HG03432 (cell line): ENCODE measurements at regions not wholly inside any gene's neighbourhood (a gene's known extent, or its start where the extent isn't known, plus 50 kb on each side); places are given as distances from the start of the nearest gene placed in this dataset.

Experiments
- ATAC-seq: cut with Tn5 transposase; IDR thresholded peaks from one replicate; pipeline ENCODE4 v1.9.1; 2021; ENCODE audit warnings: mild to moderate bottlenecking, moderate library complexity; ENCODE audit not compliant: unreplicated experiment

DNA sequence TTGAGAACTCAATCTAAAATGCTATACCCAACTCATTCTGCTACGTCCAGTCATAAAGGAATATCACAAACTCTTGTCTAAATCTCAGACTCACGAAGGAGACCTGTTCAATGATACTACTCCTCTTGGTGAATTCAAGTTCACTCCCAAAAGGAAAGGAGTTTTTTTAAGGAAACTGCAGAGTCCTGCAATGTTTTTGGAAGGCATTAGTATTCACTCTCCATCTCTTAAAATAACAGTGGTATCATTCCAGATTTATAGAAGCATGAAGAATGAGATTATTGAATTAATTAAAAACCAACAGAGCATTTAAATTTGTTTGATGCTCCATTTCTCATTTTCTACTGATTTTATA is 73.4 kb downstream of the FOXD1 start:
- ATAC-seq, result no peak

DNA sequence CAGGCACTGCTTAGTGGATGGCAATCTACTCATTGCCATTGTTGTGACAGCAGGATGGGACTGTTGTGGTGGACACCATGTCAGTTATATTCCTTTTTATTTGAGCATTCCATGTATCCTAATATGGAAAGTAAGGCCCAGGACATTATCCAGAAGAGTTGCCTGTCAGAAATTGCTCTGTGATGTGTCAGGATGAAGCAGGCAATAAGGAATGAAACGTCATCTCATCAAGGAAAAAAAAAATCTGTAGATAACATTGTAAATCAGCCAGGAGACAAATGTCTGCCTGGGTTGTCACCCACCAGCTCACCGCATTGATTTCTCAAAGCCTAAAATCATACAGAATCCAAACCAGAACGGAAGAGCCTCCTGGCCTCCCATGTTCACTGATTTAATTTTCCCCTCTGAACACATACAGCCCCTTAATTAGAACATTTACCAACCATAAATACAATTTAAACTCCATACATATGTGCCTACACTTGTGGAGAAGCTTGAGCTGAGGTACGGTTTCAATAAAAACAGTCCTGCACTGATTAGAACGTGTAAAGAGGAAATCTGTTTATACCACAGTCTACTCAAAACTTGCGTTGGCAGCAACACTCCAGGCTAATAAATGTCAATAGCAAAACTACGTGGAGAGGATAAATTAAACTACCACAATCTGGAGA is 73.9 kb downstream of the FOXD1 start:
- no peak for ATAC-seq

DNA sequence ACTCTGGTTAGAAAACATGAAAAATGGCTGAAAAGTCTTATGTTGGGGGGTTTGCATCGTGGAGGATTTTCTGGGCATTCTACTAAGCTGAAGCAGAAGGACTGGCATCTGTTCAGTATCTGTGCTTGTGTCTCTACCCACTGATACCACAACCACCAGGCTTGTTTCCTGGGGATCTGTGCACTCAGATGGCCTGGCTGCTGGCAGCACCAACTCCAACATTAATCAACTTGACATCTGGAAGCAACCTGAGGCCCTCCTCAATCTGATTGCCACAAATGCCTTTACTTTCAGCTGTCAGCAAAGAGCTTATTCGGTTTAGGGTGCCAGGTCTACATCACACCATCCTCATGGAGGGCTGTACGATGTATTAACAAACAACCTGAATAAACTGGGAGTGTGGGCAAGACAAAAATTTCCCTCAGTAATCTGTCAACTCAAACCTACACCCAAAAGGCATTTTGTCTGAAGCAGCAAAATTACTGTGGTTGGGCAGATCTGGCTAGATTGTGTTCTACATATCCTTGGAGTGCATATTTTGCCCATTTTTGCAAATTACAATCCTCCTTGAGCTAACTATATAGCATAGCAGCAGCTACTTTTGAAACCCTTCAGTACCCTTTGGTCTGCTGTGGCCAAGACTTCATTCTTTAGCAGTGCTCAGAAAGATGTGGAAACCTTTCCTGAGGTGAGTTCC is 74.6 kb downstream of the FOXD1 start:
- ATAC-seq, result no peak

DNA sequence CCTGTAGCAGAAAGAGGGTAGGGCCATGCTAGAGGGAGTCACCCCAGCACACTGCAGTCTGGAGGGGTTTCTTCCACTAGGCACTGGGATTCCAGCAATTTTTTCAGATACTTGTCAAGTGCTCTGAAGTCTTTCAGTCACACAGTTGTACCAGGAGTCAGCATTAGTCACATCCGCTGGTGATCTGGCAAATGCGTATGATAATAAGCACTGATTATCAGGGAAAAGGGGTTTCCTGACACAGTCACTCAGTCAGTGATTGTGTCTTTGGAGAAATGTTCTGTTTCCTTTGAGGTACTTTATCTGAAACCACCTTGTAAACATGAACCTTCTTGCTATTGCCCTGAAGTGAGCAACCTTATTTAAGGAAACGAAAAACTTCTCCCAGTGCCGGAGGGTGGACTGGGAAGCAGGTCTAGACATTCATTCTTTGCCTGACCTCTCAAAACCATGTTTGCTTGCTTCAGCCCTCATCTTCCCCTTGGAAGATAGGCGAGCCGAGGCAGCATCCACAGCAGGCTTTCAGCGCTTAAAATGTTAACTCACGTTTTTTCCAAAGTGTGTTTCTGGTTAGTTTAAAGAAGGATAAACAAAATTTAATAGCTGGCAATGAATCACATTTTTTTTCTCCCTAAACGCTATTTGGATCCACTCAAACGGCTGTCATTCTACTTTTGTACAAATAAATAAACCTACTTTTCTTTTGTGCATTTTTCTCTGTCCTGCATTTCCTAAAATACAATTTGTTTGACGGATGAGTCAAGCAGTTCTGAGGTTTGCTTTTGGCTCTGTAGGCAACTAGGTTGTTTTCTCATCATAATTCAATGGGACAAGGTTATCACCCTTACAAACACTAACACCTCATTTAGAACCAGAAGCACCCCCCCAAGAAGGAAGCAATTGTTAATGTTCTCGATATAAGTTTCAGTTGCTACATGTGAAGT is 77.7 kb downstream of the FOXD1 start:
- no peak for ATAC-seq

DNA sequence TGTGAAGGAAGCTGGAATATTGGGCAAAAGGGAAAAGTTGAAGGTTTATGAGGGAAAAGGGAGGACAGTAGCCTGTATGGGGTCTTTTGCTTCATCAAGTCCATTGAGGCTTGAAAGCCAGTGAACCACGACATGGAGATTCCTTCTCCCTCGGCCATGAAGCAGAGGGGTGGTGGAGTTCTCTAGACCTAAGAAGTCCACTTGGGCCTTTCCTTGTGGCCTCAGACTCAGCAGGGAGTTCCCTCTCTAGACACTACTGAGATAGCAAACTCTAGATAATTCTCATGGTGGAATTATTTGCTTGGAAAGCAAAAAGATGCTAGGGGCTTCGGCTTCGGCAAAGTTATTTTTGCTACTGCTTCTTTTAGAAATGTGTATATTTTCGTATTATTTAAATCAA is 78.5 kb downstream of the FOXD1 start:
- ATAC-seq, result no peak

DNA sequence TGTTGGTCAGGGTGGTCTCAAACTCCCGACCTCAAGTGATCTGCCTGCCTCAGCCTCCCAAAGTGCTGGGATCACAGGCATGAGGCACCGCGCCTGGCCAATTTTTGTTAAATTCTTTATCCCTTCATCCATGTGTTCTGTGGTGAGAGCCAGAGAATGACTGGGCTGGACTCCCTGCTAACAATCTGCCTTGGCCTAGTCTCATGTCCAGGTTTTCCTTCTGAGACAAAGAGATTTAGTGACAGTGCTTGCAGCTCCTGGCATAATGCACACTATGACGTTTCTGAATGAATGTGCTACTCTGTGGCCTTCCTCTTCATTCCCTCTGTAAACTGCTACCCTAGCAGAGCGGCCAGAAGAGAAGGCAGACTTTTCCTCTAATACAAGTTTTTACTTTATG is 79.3 kb downstream of the FOXD1 start:
- ATAC-seq, result no peak

DNA sequence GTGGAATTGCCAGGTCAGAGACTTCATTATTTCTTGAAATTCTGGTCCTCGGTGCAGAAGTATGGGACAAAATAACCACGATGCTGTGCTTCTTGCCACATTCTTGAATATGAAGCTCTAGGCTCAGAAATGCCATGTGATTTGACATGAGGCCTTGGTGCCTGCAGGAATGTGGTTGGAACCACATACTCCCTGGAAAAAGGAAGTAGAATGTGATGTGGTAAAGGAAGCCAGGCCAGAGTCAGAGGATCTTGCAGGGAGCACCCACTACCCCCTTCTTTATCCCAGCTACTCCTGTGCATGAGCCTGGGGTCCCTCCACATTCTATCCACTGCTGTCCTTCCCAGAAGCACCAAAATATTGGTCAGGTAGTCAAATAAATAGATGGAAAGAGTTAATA is 80.9 kb downstream of the FOXD1 start:
- no peak for ATAC-seq

DNA sequence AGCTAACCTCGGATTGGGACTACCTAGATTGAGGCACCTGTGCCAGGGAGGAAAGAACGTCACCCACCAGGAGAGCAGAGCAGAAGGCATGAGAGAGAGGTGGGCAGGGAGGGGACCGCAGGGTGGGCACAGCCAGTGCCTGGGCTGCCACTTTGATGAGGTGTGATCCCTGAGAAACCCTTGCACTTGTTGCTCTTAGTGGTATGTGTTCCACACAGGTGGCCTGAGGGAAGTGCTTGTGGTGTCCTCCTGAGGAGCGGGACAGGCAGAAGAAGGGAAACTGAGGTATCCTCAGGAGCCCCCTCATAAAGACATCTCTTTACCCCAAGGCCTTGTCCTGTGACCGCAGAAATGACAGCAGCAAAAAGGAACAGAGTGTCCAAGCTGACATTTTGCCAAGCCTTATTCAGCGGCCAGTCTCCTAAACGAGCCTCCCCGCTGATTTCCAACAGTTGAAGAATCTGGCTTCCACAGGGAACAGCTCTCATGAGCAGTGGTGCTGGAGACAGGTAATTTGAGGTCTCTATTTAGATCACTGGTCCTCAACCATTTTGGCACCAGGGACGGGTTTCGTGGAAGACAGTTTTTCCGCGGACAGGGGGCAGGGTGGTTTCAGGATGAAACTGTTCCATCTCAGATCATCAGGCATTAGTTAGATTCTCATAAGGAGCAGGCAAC is 82.4 kb downstream of the FOXD1 start:
- no peak for ATAC-seq

DNA sequence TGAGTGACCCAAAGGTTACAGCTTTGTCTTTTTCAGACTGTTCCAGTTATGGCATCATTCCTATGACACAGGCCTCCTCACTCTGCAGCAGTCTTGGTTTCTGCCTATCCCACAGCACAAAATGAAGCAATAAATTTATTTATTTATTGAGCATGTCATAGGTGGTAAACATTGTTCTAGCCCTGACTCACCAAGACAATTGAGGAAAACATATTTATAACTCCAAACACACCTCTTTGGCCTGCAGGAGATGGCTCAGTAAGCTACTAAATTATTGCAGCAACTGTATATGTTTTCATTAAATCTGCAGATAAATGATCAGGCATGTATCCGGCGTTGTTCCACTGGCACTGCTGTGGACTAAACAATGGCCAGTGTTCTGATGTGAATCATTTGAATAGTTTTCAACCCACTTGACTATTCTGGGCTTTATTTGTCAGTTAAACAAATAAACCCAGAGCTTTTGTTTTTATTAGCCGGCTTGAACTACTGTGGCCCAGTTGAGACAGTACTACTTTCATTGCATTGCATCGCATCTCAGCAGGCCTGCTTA is 83.2 kb downstream of the FOXD1 start:
- ATAC-seq, result no peak

DNA sequence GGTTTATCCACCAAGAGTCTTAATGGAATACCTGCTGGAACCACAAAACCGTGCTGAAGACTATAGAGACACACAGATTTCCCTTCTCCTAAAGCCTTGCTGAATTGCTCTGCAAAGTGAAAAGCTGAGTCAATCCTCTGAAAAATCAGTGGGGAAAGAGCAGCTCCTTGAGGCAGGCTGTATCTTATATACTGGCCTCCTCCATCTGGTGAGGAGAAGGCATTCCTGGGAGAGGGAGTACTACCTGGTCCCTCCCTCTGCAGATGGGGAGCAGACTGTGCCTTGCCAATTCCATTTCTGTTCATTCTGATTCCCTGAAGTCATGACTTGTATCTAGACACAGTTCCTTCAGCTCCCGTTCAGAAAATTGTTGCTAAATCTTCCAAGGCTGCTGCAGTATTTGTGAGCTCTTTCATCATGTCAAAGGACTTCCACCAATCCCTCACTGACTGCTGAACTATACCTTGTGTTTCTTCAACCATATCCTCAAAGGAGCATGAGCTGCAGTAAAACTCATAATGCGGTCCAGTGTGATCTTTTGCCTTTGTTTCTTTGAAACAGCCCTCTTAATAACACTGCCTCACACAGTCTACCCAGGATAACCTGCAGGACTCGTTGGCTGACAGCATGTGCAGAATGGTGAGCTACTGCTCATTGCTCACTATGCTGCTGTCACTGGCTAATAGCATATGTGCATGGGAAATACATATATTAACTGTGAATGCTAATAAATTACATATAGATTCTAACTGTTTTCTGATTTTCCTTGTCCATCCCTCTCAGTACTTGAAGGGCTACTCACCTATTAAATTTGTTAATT is 84.5 kb downstream of the FOXD1 start:
- ATAC-seq, result no peak

DNA sequence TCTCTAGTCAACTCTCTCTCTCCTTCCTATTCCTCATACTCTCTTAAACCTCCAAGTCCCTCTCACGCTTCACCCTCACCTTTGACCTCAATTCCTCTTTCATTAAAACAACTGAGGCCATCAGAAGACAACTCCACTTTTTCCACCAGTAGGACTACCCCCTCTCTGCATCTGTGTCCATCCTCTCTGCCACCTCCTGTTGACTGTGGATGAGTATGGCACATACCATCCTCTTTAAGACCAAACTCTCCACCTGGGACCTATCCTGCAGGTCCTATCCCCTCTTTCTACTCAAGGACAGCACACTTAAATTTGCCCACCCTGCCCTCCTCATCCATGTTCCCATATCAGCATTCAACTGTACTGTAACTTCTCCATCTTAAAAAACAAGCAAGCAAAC is 89.2 kb downstream of the FOXD1 start:
- ATAC-seq, result no peak

DNA sequence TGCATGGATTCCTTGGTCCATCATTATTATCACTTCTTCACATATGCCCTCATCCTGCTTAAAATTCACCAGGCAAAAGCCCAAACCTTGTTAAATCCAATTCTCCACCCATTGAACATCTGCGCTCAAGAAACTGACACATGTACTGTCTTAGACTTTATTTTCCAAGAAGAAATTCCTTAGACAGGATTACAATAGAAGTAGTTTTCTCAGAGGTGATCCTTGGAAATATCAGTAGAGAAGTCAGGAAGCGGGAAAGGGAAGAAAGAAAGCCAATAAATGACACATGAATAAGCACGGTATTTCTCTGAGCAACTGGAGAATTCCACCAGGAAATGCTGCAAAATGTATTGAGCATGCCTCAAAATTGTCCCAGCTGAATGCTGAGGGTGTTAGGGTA is 90.2 kb downstream of the FOXD1 start:
- ATAC-seq, result no peak

DNA sequence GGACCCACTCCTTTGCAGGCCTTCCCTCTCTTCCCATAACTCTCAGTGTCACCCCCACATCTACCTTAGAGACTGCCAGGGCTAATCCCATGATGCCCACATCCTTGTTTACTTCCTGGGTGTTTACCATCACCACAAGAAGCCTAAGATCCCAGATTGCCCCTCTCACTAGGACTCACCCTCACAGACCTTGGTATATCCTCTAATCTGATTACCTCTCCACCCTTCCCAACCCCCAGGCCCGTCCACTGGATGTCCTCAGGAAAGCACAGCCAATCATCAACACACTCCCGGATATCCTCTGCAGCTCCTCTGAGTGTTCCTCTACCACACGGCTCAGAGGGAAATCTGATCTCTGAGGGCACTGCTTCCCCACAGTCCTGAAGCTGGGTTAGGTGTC is 91.0 kb downstream of the FOXD1 start:
- no peak for ATAC-seq

DNA sequence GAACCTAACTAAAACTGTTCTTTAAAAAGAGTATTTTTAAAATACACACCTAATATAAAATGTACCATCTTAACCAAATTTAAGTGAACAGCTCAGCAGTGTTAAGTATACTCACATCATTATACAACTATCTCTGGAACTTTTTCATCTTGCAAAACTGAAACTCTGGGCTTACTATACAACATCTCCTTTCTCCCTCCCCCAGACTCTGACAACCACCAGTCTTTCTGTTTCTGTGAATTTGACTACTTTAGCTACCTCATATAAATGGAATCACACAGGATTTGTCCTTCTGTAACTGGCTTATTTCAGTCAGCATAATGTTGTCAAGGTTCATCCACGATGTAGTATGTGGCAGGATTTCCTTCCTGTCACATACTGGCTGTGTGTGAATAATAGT is 93.5 kb downstream of the FOXD1 start:
- no peak for ATAC-seq

DNA sequence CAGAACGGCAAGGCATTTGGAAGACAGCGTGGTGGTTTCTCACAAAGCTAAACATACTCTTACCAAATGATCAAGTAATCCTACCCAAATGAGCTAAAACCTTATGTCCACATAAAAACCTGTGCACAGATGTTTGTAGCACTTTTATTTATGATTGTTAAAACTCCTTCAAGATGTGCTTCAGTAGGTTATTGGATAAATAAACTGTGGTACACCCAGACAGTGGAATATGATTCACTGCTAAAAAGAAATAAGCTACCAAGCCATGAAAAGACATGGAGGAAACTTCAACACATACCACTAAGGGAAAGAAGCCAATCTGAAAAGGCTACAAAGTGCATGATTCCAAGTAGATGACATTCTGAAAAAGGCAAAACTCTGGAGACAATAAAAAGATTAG is 94.2 kb downstream of the FOXD1 start:
- no peak for ATAC-seq

DNA sequence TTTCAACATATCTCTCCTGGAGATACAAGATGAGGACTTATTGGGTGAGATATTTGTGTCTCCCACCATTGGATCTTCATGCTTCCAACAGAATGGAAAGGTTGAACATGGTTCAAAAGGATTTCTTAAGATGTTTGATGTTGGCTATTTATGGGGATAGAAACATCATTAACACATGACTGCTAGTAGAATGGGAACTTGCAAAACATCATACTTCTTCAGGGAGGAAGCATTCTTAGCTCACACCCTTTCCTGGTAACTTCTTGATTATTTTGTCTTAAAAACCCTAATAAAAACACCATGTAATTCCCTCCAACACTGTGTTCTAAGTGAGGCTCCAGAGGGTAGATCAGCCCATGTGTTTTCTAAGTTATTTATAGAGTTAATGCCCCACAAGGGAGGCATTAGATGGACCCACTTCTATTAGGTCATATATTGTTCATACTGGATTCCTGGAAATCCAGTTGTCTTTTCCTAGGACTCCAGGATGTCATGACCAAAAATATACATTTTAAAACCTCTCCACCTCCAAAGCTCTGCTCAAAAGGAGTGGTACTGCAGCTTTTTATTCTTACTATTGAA is 95.8 kb downstream of the FOXD1 start:
- no peak for ATAC-seq

DNA sequence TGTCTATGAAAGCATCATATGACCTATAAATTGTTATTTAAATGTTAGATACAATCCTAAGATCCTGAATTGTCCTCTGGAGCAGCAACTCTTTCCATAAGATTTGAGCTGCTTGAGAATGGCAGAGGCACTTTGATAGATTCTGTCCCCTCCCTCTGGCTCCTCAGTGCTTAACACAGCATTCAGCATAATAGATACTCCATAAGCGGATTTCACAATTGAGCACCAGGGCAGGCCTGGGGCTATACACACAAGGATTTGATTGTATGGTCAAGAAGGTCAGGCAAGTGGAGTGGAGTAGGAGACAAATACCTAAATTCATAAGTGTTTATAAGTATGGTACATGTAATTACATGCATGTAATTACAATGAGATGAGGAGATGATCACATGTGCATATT is 96.3 kb downstream of the FOXD1 start:
- no peak for ATAC-seq

DNA sequence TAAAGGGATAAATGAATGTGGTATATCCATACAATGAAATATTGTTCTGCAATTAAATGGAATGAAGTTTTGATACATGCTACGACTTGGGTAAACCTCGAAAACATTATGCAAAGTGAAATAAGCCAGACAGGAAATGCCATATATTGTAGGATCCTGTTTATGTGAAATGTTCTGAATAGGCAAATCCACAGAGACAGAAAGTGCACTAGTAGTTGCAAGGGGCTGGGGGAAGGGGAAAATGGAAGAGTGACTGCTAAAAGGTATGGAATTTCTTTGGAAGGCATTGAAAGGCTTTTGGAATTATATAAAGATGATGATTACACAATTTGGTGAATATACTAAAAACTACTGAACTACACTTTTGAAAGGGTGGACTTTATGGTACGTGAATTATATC is 97.0 kb downstream of the FOXD1 start:
- no peak for ATAC-seq

DNA sequence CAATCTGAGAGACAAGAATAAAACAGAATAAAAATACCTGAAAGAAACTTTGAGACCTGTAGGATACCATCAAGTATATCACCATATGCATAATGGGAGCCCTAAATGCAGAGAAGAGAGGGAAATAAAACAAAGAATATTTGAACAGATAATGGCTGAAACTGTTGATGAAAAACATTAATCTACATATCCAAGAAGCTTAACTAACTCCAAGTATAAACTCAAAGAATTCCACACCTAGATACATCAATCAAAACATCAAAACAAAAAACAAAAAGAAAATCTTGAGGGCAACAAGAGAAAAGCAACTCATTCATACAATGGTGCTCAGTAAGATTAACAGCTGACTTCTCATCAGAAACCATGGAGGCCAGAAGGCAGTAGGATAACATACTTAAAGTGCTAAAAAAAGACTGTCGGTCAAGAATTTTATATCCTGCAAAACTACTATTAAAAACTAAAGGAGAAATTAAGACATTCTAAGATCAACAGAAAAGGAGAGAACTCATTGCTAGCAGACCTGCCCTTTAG is 101.6 kb downstream of the FOXD1 start:
- no peak for ATAC-seq

DNA sequence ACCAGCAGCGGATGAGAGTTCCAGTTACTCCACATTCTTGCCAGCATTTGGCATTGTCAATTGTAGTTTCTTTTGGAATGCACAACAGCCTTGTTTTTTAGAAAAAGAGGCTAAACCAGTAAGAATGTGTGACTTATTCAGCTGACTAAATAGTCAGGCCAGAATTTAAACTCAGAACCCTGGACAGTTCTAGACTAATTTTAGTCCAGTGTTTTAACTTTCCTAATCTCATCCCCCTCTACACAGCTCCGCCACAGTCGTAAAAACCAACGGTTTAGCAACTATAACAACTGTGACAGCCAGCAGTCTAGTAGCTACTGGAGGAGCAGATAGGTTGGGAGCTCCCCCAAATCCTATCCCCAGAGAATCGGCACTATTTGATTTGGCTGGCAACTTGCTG is 103.7 kb downstream of the FOXD1 start:
- ATAC-seq, result no peak
